Fibroblast of lung (primary cell): ENCODE measurements at regions not wholly inside any gene's neighbourhood (a gene's known extent, or its start where the extent isn't known, plus 50 kb on each side); places are given as distances from the start of the nearest gene placed in this dataset.

Source experiments
- DNase-seq, 2 donors: peaks; one replicate each; pipeline versions ENCODE4 v3.0.0 to v3.0.0-alpha.2; 2010; ENCODE audit warnings: low read depth in 2 of 2
- H2AFZ ChIP-seq: 2 replicates; pipeline ENCODE4 v1.5.1; 2012; ENCODE audit warnings: low read length, control low read depth, inconsistent platforms
- H3K27ac ChIP-seq: 2 replicates; pipeline ENCODE4 v1.5.1; 2011; ENCODE audit warnings: low read length, control low read depth; ENCODE audit not compliant: insufficient read depth
- H3K27me3 ChIP-seq: 2 replicates; pipeline ENCODE4 v1.5.1; 2011; ENCODE audit warnings: mild to moderate bottlenecking, low read length; ENCODE audit not compliant: control insufficient read depth, insufficient read depth
- H3K36me3 ChIP-seq: 2 replicates; pipeline ENCODE4 v1.5.1; 2011; ENCODE audit warnings: low read length; ENCODE audit not compliant: control insufficient read depth, insufficient read depth
- H3K4me1 ChIP-seq: 2 replicates; pipeline ENCODE4 v1.5.1; 2011; ENCODE audit warnings: low read length; ENCODE audit not compliant: control insufficient read depth, insufficient read depth; ENCODE audit errors: extremely low read depth
- H3K4me2 ChIP-seq: 2 replicates; pipeline ENCODE4 v1.5.1; 2011; ENCODE audit warnings: low read length, control low read depth; ENCODE audit not compliant: insufficient read depth; ENCODE audit errors: extremely low read depth
- H3K4me3 ChIP-seq, 4 experiments: fragments of 200-600 bp in 1 of 4; sonication (generic) in 1 of 4; replicated peaks in 1 of 4; 2 replicates each; pipeline ENCODE4 v1.5.1; 2011 to 2016; ENCODE audit warnings: low read length in 4 of 4, low read depth in 3 of 4, mild to moderate bottlenecking in 3 of 4, control low read depth in 2 of 4, inconsistent platforms in 1 of 4, mixed read lengths in 1 of 4; ENCODE audit not compliant: insufficient read depth in 1 of 4; ENCODE audit errors: control extremely low read depth in 1 of 4
- H3K79me2 ChIP-seq: 2 replicates; pipeline ENCODE4 v1.5.1; 2012; ENCODE audit warnings: mild to moderate bottlenecking, low read length, inconsistent platforms; ENCODE audit not compliant: control insufficient read depth, insufficient read depth
- H3K9ac ChIP-seq: 2 replicates; pipeline ENCODE4 v1.5.1; 2011; ENCODE audit warnings: mild to moderate bottlenecking, low read length, control low read depth; ENCODE audit not compliant: insufficient read depth
- H3K9me3 ChIP-seq: 2 replicates; pipeline ENCODE4 v1.5.1; 2012; ENCODE audit warnings: low read depth, low read length; ENCODE audit not compliant: control insufficient read depth, insufficient read depth
- H4K20me1 ChIP-seq: 2 replicates; pipeline ENCODE4 v1.5.1; 2011; ENCODE audit warnings: low read length; ENCODE audit not compliant: control insufficient read depth, insufficient read depth; ENCODE audit errors: extremely low read depth
- EZH2 ChIP-seq: IDR thresholded peaks from 2 replicates; pipeline ENCODE4 v1.5.1; 2012; ENCODE audit warnings: low read length, control low read depth, mild to moderate bottlenecking; ENCODE audit errors: missing control alignments
- TF ChIP-seq, protein P1 (sequence below), 2 donors: IDR thresholded peaks in 1 of 2; conservative IDR thresholded peaks in 1 of 2; 1 replicate in 1 of 2; 2 replicates in 1 of 2; pipeline ENCODE4 v1.5.1; 2011 to 2012; ENCODE audit warnings: low read length in 2 of 2, control low read depth in 1 of 2, inconsistent platforms in 1 of 2, low read depth in 1 of 2, mild to moderate bottlenecking in 1 of 2

DNA sequence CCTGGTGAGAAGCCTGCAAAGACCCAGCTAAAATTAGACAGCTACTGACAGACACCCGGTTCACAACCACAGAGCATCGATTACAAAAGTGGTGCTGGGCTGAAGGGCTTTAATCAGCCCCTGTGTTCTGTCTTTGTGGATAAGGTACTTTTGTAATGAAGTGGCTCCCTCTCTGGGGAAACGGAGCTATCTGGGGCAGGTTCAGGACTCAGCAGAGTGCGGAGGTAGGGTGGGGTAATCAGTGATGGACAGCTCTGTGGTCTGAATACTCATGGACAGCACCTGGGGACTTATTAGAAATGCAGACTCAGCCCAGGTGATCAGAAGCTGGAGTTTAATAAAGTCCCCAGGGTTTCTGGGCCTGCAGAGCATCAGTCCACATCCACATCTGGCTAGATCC lies 152.0 kb downstream of the MATN1 start:
- Histone ChIP-seq H3K9me3 (no peaks in the 10 kb centered on the region), H4K20me1 (no peaks in the 10 kb centered on the region), H3K79me2 (no peaks in the 10 kb centered on the region), H3K9ac (no peak overlapping the region), H2AFZ (no peak overlapping the region), H3K4me3 (no peak overlapping the region), H3K36me3 (no peaks in the 10 kb centered on the region), H3K27ac (no peak overlapping the region), H3K27me3 (no peaks in the 10 kb centered on the region), H3K4me1 (no peaks in the 10 kb centered on the region), H3K4me2 (no peak overlapping the region)
- TF ChIP-seq, protein P1, sequence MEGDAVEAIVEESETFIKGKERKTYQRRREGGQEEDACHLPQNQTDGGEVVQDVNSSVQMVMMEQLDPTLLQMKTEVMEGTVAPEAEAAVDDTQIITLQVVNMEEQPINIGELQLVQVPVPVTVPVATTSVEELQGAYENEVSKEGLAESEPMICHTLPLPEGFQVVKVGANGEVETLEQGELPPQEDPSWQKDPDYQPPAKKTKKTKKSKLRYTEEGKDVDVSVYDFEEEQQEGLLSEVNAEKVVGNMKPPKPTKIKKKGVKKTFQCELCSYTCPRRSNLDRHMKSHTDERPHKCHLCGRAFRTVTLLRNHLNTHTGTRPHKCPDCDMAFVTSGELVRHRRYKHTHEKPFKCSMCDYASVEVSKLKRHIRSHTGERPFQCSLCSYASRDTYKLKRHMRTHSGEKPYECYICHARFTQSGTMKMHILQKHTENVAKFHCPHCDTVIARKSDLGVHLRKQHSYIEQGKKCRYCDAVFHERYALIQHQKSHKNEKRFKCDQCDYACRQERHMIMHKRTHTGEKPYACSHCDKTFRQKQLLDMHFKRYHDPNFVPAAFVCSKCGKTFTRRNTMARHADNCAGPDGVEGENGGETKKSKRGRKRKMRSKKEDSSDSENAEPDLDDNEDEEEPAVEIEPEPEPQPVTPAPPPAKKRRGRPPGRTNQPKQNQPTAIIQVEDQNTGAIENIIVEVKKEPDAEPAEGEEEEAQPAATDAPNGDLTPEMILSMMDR (conservative IDR thresholded peaks at IDR 0.05 in 1 of 2, IDR thresholded peaks at IDR 0.05 in 1 of 2; ENCODE audit: low read depth in 1 of 2, low read length in 2 of 2), result no peak
- no peak for TF ChIP-seq EZH2
- no peak for DNase-seq

GRCh38 chr1:30569384-30569783 lies 154.0 kb downstream of the MATN1 start:
- Histone ChIP-seq H3K27ac (no peak overlapping the region), H2AFZ (no peak overlapping the region), H3K4me1 (no peaks in the 10 kb centered on the region), H3K9ac (no peak overlapping the region), H3K9me3 (no peaks in the 10 kb centered on the region), H3K27me3 (no peaks in the 10 kb centered on the region), H3K4me2 (no peak overlapping the region), H4K20me1 (no peaks in the 10 kb centered on the region), H3K4me3 (no peak overlapping the region), H3K79me2 (no peaks in the 10 kb centered on the region), H3K36me3 (no peaks in the 10 kb centered on the region)
- no peak for TF ChIP-seq EZH2
- TF ChIP-seq, protein P1 (conservative IDR thresholded peaks at IDR 0.05 in 1 of 2, IDR thresholded peaks at IDR 0.05 in 1 of 2; ENCODE audit: low read depth in 1 of 2, low read length in 2 of 2), result no peak
- no peak for DNase-seq

GRCh38 chr1:30562559-30562958 lies 160.8 kb downstream of the MATN1 start:
- Histone ChIP-seq H3K9ac (no peak overlapping the region), H3K79me2 (no peaks in the 10 kb centered on the region), H3K27me3 (no peaks in the 10 kb centered on the region), H3K4me3 (no peak overlapping the region), H2AFZ (no peak overlapping the region), H3K9me3 (no peaks in the 10 kb centered on the region), H3K27ac (no peak overlapping the region), H4K20me1 (no peaks in the 10 kb centered on the region), H3K4me2 (no peak overlapping the region), H3K36me3 (no peaks in the 10 kb centered on the region), H3K4me1 (no peaks in the 10 kb centered on the region)
- no peak for TF ChIP-seq EZH2
- TF ChIP-seq, protein P1 (conservative IDR thresholded peaks at IDR 0.05 in 1 of 2, IDR thresholded peaks at IDR 0.05 in 1 of 2; ENCODE audit: low read depth in 1 of 2, low read length in 2 of 2), result no peak
- DNase-seq, result no peak
